Neural cell (in vitro differentiated cells): ENCODE measurements at regions not wholly inside any gene's neighbourhood (a gene's known extent, or its start where the extent isn't known, plus 50 kb on each side); places are given as distances from the start of the nearest gene placed in this dataset.

Experiments
- CTCF ChIP-seq: fragments of 450-650 bp; IDR thresholded peaks from 2 replicates; pipeline ENCODE4 v1.5.1; 2014; ENCODE audit warnings: antibody characterized with exemption, mild to moderate bottlenecking, moderate library complexity; ENCODE audit not compliant: poor library complexity, severe bottlenecking
- EZH2 ChIP-seq: fragments of 200-600, 300-800 bp; shearing (Covaris generic), sonication (generic); IDR thresholded peaks from 2 replicates; pipeline ENCODE4 v1.6.1; 2014; ENCODE audit warnings: antibody characterized with exemption, low read length, borderline replicate concordance, mild to moderate bottlenecking; ENCODE audit not compliant: insufficient read depth, poor library complexity, severe bottlenecking
- MXI1 ChIP-seq: fragments of 450-650 bp; conservative IDR thresholded peaks from 2 replicates; pipeline ENCODE4 v1.6.1; 2014; ENCODE audit warnings: antibody characterized with exemption, mild to moderate bottlenecking; ENCODE audit not compliant: poor library complexity, severe bottlenecking
- POLR2AphosphoS5 ChIP-seq: IDR thresholded peaks from 2 replicates; pipeline ENCODE4 v1.6.1; 2012
- RAD21 ChIP-seq: fragments of 450-650 bp; conservative IDR thresholded peaks from 2 replicates; pipeline ENCODE4 v1.6.1; 2014; ENCODE audit warnings: antibody characterized with exemption, mild to moderate bottlenecking, moderate library complexity
- SMC3 ChIP-seq: fragments of 450-650 bp; conservative IDR thresholded peaks from 2 replicates; pipeline ENCODE4 v1.6.1; 2014; ENCODE audit warnings: antibody characterized with exemption, mild to moderate bottlenecking, moderate library complexity; ENCODE audit not compliant: poor library complexity
- TAF1 ChIP-seq: IDR thresholded peaks from 2 replicates; pipeline ENCODE4 v1.6.1; 2012; ENCODE audit warnings: low read depth
- TF ChIP-seq, protein P1 (sequence below): IDR thresholded peaks from 2 replicates; pipeline ENCODE4 v1.6.1; 2012; ENCODE audit warnings: borderline replicate concordance

DNA sequence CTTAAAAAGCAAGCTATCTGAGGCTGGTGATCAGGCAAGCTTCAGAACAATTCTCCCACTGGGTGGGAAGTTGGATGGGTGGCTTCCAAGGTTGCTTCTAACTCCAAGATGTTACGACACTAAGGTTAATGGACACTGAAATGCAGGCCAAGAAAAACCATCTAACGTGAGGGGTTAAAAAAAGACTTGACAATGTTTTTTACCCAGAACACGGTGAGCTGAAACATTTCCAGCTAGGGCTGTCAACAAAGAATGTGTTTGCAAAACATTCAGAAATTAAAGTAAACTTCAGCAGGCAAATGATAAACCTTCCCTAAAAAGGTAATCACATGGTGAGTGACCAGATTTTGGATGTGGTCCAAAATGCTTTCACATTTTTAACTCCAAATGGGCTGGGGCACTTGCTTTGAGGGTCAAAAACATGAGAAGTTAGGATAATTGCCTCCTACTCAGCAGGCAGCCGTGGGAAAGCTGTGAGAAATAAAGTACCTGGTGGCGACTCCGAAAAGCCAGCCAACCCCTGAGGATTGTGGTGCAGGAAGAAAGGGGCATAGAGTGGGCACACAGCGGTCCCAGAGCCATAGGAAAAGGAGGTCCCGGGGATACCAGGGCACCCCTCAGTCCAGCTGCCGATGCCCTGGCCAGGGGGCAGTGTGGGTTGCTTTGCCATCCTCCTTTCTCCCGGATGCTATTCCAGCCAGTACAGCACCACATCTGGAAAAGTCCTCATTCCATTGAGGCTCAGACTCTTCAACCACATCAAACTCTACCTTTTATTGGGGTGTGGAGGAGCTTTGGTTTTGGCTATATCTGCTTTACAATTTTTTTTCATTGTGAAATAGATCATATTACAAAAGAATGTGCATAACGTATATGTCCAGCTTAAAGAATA lies 90.0 kb upstream of the ATL2 start:
- no peak for TF ChIP-seq POLR2AphosphoS5
- TF ChIP-seq CTCF = no peak
- no peak for TF ChIP-seq MXI1
- TF ChIP-seq, protein P1, sequence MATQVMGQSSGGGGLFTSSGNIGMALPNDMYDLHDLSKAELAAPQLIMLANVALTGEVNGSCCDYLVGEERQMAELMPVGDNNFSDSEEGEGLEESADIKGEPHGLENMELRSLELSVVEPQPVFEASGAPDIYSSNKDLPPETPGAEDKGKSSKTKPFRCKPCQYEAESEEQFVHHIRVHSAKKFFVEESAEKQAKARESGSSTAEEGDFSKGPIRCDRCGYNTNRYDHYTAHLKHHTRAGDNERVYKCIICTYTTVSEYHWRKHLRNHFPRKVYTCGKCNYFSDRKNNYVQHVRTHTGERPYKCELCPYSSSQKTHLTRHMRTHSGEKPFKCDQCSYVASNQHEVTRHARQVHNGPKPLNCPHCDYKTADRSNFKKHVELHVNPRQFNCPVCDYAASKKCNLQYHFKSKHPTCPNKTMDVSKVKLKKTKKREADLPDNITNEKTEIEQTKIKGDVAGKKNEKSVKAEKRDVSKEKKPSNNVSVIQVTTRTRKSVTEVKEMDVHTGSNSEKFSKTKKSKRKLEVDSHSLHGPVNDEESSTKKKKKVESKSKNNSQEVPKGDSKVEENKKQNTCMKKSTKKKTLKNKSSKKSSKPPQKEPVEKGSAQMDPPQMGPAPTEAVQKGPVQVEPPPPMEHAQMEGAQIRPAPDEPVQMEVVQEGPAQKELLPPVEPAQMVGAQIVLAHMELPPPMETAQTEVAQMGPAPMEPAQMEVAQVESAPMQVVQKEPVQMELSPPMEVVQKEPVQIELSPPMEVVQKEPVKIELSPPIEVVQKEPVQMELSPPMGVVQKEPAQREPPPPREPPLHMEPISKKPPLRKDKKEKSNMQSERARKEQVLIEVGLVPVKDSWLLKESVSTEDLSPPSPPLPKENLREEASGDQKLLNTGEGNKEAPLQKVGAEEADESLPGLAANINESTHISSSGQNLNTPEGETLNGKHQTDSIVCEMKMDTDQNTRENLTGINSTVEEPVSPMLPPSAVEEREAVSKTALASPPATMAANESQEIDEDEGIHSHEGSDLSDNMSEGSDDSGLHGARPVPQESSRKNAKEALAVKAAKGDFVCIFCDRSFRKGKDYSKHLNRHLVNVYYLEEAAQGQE = no peak
- no peak for TF ChIP-seq RAD21
- TF ChIP-seq EZH2 = no peak
- TF ChIP-seq SMC3 = no peak
- TF ChIP-seq TAF1 = no peak
